Tibial nerve (tissue), 4 donors: ENCODE measurements at regions not wholly inside any gene's neighbourhood (a gene's known extent, or its start where the extent isn't known, plus 50 kb on each side); places are given as distances from the start of the nearest gene placed in this dataset.
"Not testable (repeated sequence)": the region's sequence is repeated elsewhere in the genome, so short reads cannot be mapped to it uniquely, and the experiment has no call there.

ENCODE experiments used
- EP300 ChIP-seq, 2 donors: sonication (generic); formaldehyde crosslinking; IDR thresholded peaks; one replicate each; pipeline ENCODE4 v1.6.1; 2017; ENCODE audit warnings: antibody characterized with exemption in 2 of 2, mild to moderate bottlenecking in 1 of 2
- TF ChIP-seq, protein P1 (sequence below), 5 experiments: fragments of 200-600 bp in 3 of 5; fragments of 450-650 bp in 2 of 5; sonication (generic) in 3 of 5; IDR thresholded peaks; one replicate each; pipeline ENCODE4 v1.5.1; 2016 to 2019; ENCODE audit warnings: antibody characterized with exemption in 5 of 5, mild to moderate bottlenecking in 3 of 5, moderate library complexity in 2 of 5

DNA sequence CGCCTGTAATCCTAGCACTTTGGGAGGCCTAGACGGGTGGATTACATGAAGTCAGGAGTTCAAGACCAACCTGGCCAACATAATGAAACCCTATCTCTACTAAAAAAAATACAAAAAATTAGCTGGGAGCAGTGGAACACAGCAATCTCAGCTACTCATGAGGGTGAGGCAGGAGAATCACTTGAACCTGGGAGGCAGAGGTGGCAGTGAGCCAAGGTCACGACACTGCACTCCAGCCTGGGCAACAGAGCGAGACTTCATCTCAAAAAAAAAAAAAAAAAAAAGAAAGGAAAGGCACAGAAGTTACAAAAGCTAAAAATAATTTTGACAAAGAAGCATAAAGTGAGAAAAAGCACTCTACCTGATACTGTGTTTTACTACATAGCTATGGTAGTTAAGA is 618.1 kb downstream of the PDHA2 start:
- not testable (repeated sequence) for TF ChIP-seq EP300 (IDR thresholded peaks at IDR 0.05)
- TF ChIP-seq, protein P1, sequence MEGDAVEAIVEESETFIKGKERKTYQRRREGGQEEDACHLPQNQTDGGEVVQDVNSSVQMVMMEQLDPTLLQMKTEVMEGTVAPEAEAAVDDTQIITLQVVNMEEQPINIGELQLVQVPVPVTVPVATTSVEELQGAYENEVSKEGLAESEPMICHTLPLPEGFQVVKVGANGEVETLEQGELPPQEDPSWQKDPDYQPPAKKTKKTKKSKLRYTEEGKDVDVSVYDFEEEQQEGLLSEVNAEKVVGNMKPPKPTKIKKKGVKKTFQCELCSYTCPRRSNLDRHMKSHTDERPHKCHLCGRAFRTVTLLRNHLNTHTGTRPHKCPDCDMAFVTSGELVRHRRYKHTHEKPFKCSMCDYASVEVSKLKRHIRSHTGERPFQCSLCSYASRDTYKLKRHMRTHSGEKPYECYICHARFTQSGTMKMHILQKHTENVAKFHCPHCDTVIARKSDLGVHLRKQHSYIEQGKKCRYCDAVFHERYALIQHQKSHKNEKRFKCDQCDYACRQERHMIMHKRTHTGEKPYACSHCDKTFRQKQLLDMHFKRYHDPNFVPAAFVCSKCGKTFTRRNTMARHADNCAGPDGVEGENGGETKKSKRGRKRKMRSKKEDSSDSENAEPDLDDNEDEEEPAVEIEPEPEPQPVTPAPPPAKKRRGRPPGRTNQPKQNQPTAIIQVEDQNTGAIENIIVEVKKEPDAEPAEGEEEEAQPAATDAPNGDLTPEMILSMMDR (IDR thresholded peaks at IDR 0.05) = not testable (repeated sequence)
